ENCODE measurements at regions not wholly inside any gene's neighbourhood (a gene's known extent, or its start where the extent isn't known, plus 50 kb on each side); places are given as distances from the start of the nearest gene placed in this dataset.

GRCh38 chr10:105540381-105540780 lies 899.3 kb downstream of the SORCS3 start:
- FAIRE-seq (no peak), DNase-seq (ENCODE audit: insufficient read length) (no peak)
- TF ChIP-seq POLR2A (IDR thresholded peaks at IDR 0.05; ENCODE audit: low read depth, low read length) (no peak), TAF1 (IDR thresholded peaks at IDR 0.05; ENCODE audit: borderline replicate concordance, low read depth, low read length) (no peak), POLR2AphosphoS5 (IDR thresholded peaks at IDR 0.05; ENCODE audit: low read depth, low read length) (no peak)

DNA sequence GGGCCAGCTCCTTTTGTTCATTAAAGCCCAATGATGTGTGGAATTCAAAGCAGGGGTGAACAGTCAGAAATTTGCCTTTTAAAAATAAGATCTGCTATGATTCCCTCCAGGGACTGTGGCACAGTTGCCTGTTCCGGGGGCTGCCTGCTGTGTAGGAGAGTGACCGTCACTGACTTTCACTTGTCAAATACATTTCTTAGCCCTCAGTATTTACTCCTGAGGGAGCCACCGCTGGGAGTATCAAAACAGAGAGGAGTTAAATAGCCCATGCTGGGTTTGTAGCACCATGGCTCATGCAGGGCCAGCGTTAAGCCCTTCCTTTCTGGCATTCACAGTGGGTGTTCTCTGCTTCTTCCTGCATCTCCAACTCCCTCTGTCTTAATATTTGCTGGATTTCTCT lies 897.8 kb downstream of the SORCS3 start:
- FAIRE-seq (no peak), DNase-seq (ENCODE audit: insufficient read length) (no peak)
- TF ChIP-seq TAF1 (IDR thresholded peaks at IDR 0.05; ENCODE audit: borderline replicate concordance, low read depth, low read length) (no peak), POLR2AphosphoS5 (IDR thresholded peaks at IDR 0.05; ENCODE audit: low read depth, low read length) (no peak)

DNA sequence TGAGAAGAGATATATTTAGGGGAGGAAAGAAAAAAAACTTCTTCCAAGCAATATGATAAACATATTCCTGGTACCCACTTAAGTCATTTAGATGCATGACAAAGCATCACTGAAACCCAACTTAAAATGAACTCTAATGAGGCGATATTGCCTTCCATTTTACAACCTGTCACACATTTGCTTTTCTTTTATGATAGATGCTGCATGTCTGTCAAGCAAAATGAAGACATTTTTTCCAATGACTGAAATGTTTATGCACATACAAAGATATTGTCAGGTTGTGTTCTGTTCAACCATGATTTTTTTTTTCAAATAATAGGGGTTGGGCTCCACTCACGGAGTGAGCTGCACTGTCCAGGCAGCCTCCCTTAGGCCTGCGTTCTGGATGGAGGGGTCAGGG lies 894.4 kb downstream of the SORCS3 start:
- no peak for DNase-seq (ENCODE audit: insufficient read length)
- FAIRE-seq, result no peak
- no peak for TF ChIP-seq TAF1 (IDR thresholded peaks at IDR 0.05; ENCODE audit: borderline replicate concordance, low read depth, low read length)
- no peak for TF ChIP-seq POLR2A (IDR thresholded peaks at IDR 0.05; ENCODE audit: low read depth, low read length)
- TF ChIP-seq POLR2AphosphoS5 (IDR thresholded peaks at IDR 0.05; ENCODE audit: low read depth, low read length), result no peak

DNA sequence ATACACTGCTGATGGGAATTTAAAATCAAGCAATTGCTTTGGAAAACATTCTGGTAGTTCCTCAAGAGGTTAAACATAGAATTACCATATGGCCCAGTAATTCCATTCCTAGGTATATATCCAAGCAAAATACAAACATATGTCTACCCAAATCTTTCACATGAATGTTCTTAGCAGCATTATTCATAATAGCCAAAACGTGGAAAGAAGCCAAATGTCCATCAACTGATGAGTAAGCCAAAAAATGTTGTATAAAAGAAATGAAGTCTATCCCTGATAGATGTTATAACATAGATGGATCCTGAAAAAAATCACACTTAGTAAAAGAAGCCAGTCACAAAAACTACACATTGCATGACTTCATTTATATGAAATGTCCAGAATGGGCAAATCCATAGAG lies 893.0 kb downstream of the SORCS3 start:
- no peak for DNase-seq (ENCODE audit: insufficient read length)
- no peak for FAIRE-seq
- TF ChIP-seq POLR2A (IDR thresholded peaks at IDR 0.05; ENCODE audit: low read depth, low read length) (no peak), POLR2AphosphoS5 (IDR thresholded peaks at IDR 0.05; ENCODE audit: low read depth, low read length) (no peak), TAF1 (IDR thresholded peaks at IDR 0.05; ENCODE audit: borderline replicate concordance, low read depth, low read length) (no peak)

DNA sequence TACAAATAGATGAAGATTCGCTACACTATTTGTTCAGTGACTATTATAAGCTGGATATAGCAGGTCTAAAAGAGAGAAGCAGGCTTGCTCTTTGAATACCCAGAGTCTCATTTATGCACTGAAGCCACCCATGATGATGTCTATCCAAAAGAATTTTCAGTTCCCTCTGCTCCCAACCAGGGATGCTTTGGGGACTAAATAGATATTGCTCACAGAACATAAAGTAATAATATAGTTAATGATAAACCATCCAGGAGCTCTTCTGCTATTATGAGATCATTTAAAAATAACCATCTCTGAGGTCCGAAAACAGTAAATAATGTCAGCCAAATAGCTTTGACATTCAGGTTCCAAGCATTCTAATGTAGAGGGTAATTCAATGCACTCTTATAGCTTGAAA lies 875.4 kb downstream of the SORCS3 start:
- FAIRE-seq, result no peak
- TF ChIP-seq POLR2AphosphoS5 (IDR thresholded peaks at IDR 0.05; ENCODE audit: low read depth, low read length), result no peak
- TF ChIP-seq POLR2A (IDR thresholded peaks at IDR 0.05; ENCODE audit: low read depth, low read length), result no peak
- TF ChIP-seq TAF1 (IDR thresholded peaks at IDR 0.05; ENCODE audit: borderline replicate concordance, low read depth, low read length), result no peak
- DNase-seq (ENCODE audit: insufficient read length), result no peak

DNA sequence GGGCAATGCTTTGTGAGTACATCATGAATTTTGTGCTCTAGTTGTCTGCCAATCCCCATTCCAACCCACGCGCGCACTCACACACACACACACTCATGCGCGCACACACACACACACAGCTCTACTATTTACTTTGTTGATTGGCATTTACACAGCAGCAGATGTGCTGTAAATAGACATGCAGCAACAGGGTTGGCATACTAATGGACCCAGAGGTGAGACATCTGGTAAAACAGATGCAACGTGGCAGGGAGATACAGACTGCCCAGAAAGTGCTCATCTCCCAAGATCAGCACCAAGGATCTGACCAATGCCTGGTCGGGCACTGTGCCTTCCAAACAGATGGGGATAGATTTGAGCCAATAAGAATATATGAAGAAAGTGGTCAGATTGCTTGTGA lies 873.0 kb downstream of the SORCS3 start:
- TF ChIP-seq POLR2A (IDR thresholded peaks at IDR 0.05; ENCODE audit: low read depth, low read length) (no peak), TAF1 (IDR thresholded peaks at IDR 0.05; ENCODE audit: borderline replicate concordance, low read depth, low read length) (no peak), POLR2AphosphoS5 (IDR thresholded peaks at IDR 0.05; ENCODE audit: low read depth, low read length) (no peak)
- no peak for FAIRE-seq
- no peak for DNase-seq (ENCODE audit: insufficient read length)

- DNase-seq (ENCODE audit: insufficient read length) (no peak), FAIRE-seq (no peak)
- TF ChIP-seq TAF1 (IDR thresholded peaks at IDR 0.05; ENCODE audit: borderline replicate concordance, low read depth, low read length) (no peak), POLR2AphosphoS5 (IDR thresholded peaks at IDR 0.05; ENCODE audit: low read depth, low read length) (no peak), POLR2A (IDR thresholded peaks at IDR 0.05; ENCODE audit: low read depth, low read length) (no peak)
Observed at GRCh38 chr10:105509517-105509916, 868.4 kb downstream of the SORCS3 start.

GRCh38 chr10:105506262-105506661 lies 865.2 kb downstream of the SORCS3 start:
- TF ChIP-seq TAF1 (IDR thresholded peaks at IDR 0.05; ENCODE audit: borderline replicate concordance, low read depth, low read length) (no peak), POLR2A (IDR thresholded peaks at IDR 0.05; ENCODE audit: low read depth, low read length) (no peak), POLR2AphosphoS5 (IDR thresholded peaks at IDR 0.05; ENCODE audit: low read depth, low read length) (no peak)
- FAIRE-seq (no peak), DNase-seq (ENCODE audit: insufficient read length) (no peak)

GRCh38 chr10:105503714-105504113 lies 862.6 kb downstream of the SORCS3 start:
- FAIRE-seq, result no peak
- TF ChIP-seq TAF1 (IDR thresholded peaks at IDR 0.05; ENCODE audit: borderline replicate concordance, low read depth, low read length) (no peak), POLR2AphosphoS5 (IDR thresholded peaks at IDR 0.05; ENCODE audit: low read depth, low read length) (no peak), POLR2A (IDR thresholded peaks at IDR 0.05; ENCODE audit: low read depth, low read length) (no peak)
- DNase-seq (ENCODE audit: insufficient read length), result no peak

- no peak for FAIRE-seq
- TF ChIP-seq POLR2A (IDR thresholded peaks at IDR 0.05; ENCODE audit: low read depth, low read length) (no peak), POLR2AphosphoS5 (IDR thresholded peaks at IDR 0.05; ENCODE audit: low read depth, low read length) (no peak), TAF1 (IDR thresholded peaks at IDR 0.05; ENCODE audit: borderline replicate concordance, low read depth, low read length) (no peak)
- DNase-seq (ENCODE audit: insufficient read length), result no peak
Observed at GRCh38 chr10:105502058-105502457, 861.0 kb downstream of the SORCS3 start.

- TF ChIP-seq POLR2AphosphoS5 (IDR thresholded peaks at IDR 0.05; ENCODE audit: low read depth, low read length) (no peak), POLR2A (IDR thresholded peaks at IDR 0.05; ENCODE audit: low read depth, low read length) (no peak), TAF1 (IDR thresholded peaks at IDR 0.05; ENCODE audit: borderline replicate concordance, low read depth, low read length) (no peak)
- no peak for FAIRE-seq
- no peak for DNase-seq (ENCODE audit: insufficient read length)
Observed at GRCh38 chr10:105494944-105495343, 853.9 kb downstream of the SORCS3 start.

- FAIRE-seq (no peak), DNase-seq (ENCODE audit: insufficient read length) (no peak)
- TF ChIP-seq POLR2A (IDR thresholded peaks at IDR 0.05; ENCODE audit: low read depth, low read length) (no peak), TAF1 (IDR thresholded peaks at IDR 0.05; ENCODE audit: borderline replicate concordance, low read depth, low read length) (no peak), POLR2AphosphoS5 (IDR thresholded peaks at IDR 0.05; ENCODE audit: low read depth, low read length) (no peak)
Observed at GRCh38 chr10:105494303-105494702, 853.2 kb downstream of the SORCS3 start.

- FAIRE-seq (no peak), DNase-seq (ENCODE audit: insufficient read length) (no peak)
Observed at GRCh38 chr10:105473170-105473569, 832.1 kb downstream of the SORCS3 start.

More at GRCh38 chr10:105473170-105473569, 832.1 kb downstream of the SORCS3 start:
- TF ChIP-seq TAF1 (IDR thresholded peaks at IDR 0.05; ENCODE audit: borderline replicate concordance, low read depth, low read length) (no peak), POLR2AphosphoS5 (IDR thresholded peaks at IDR 0.05; ENCODE audit: low read depth, low read length) (no peak), POLR2A (IDR thresholded peaks at IDR 0.05; ENCODE audit: low read depth, low read length) (no peak)

Data from GM12892 (cell line).